ENCODE measurements at regions not wholly inside any gene's neighbourhood (a gene's known extent, or its start where the extent isn't known, plus 50 kb on each side); places are given as distances from the start of the nearest gene placed in this dataset.
"Not testable (repeated sequence)": the region's sequence is repeated elsewhere in the genome, so short reads cannot be mapped to it uniquely, and the experiment has no call there.

GRCh38 chr10:38209332-38209731, 115.2 kb downstream of the ZNF37A start:
- Histone ChIP-seq H3K9me3 (replicated peaks in 1 of 11) (peaks cover 0 to 7% (median 0%) of the 10 kb centered on the region in 11 experiments; a peak in 5 of 22 replicates), H3K36me3 (no peaks in the 10 kb centered on the region), H3K4me2 (no peak overlapping the region), H3K4me3 (no peak overlapping the region), H3K9ac (no peak overlapping the region), H3K27ac (no peak overlapping the region), H4K20me1 (no peaks in the 10 kb centered on the region), H3K4me1 (no peaks in the 10 kb centered on the region), H3K27me3 (no peaks in the 10 kb centered on the region)
- 0 out of 22 replicates have a peak, but pooled peaks of 1 of the 11 experiments have one; percentile 36 for TF ChIP-seq Cebpa-rat (IDR thresholded peaks at IDR 0.05)

DNA sequence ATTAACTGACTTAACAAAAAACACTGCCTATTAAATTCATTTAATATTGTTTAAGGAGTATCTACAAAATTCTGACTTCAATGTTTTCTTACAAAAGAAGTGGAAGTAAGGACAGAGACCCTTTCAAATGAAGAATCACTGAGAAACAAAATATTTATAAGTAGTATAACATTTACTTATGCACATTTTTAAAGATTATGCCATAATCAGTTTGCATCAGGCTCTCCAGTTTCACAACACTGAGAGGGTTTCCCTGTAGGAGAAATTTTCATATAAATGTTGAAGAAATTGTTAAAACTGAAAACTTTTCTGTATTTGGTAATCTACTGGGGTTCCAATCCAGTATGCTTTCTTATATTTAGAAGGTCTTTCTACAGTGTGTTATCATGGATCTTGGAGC, 115.6 kb downstream of the ZNF37A start:
- not testable (repeated sequence) for H4K20me1 ChIP-seq; H3K9ac ChIP-seq; H3K4me2 ChIP-seq; H3K36me3 ChIP-seq; H3K4me3 ChIP-seq; H3K9me3 ChIP-seq (replicated peaks in 1 of 11); H3K4me1 ChIP-seq; H3K27ac ChIP-seq; H3K27me3 ChIP-seq

DNA sequence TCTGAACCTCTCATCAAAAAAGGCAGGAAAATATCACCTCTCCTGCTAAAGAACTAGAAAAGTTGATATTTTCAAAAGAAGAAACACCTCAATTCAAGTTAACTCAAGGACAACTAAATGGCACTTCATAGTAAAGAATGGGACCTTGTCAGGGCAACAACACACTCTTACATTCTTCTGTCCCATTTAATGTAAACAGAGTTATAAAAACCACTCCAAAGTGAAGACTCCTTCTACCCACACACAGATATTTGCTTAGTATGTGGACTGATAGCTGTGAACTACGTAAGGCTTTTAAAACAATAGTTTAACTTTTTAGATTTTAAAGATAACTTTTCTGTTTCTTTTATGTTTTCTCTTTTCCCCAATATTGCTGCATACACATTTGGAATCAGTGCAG, 118.3 kb downstream of the ZNF37A start:
- no peaks in the 10 kb centered on the region for H4K20me1 ChIP-seq
- H3K36me3 ChIP-seq = no peaks in the 10 kb centered on the region
- no peaks in the 10 kb centered on the region for H3K4me1 ChIP-seq
- 0 out of 22 replicates have a peak, but pooled peaks cover 0 to 7% (median 0%) of the 10 kb centered on the region in 11 experiments for H3K9me3 ChIP-seq (replicated peaks in 1 of 11)
- H3K9ac ChIP-seq = no peak overlapping the region
- H3K27me3 ChIP-seq = no peaks in the 10 kb centered on the region
- no peak for TF ChIP-seq Cebpa-rat (IDR thresholded peaks at IDR 0.05)
- H3K27ac ChIP-seq = no peak overlapping the region
- H3K4me3 ChIP-seq = no peak overlapping the region
- no peak overlapping the region for H3K4me2 ChIP-seq

DNA sequence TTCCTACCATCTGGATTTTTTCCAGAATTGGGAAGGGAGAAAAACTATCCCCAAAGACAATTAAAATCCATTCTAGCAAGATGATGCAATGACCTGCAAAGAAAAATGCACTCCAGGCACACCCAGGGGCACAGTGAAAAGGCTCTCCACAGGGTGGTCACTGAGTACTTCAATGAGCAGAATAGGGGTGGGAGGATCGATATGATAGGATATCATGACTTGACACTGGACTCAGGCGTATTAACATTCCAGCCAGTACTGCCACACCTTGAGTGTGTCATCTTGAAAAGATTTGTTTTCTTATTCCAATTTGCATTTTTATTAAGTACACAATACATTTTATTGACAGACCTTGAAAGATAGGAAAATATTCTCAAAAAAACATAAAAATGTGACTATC, 132.2 kb downstream of the ZNF37A start:
- peaks cover 8 to 23% (median 17%) of the 10 kb centered on the region in 11 experiments; a peak in 17 of 22 replicates for H3K9me3 ChIP-seq (replicated peaks in 1 of 11)
- TF ChIP-seq Cebpa-rat (IDR thresholded peaks at IDR 0.05) = no peak

GRCh38 chr10:38228394-38228793, 134.3 kb downstream of the ZNF37A start:
- no peaks in the 10 kb centered on the region for H4K20me1 ChIP-seq
- H3K9me3 ChIP-seq (replicated peaks in 1 of 11) = peaks cover 8 to 23% (median 17%) of the 10 kb centered on the region in 11 experiments; a peak in 17 of 22 replicates
- TF ChIP-seq Cebpa-rat (IDR thresholded peaks at IDR 0.05) = no peak
- no peak overlapping the region for H3K27ac ChIP-seq
- no peak overlapping the region for H3K4me3 ChIP-seq
- no peaks in the 10 kb centered on the region for H3K36me3 ChIP-seq
- no peak overlapping the region for H3K4me2 ChIP-seq
- no peaks in the 10 kb centered on the region for H3K4me1 ChIP-seq
- no peaks in the 10 kb centered on the region for H3K27me3 ChIP-seq
- H3K9ac ChIP-seq = no peak overlapping the region

More for the DNA sequence above, 132.2 kb downstream of the ZNF37A start:
- Histone ChIP-seq H3K36me3 (no peaks in the 10 kb centered on the region), H3K4me1 (no peaks in the 10 kb centered on the region), H4K20me1 (no peaks in the 10 kb centered on the region), H3K27ac (no peak overlapping the region), H3K27me3 (no peaks in the 10 kb centered on the region), H3K9ac (no peak overlapping the region), H3K4me3 (no peak overlapping the region), H3K4me2 (no peak overlapping the region)

DNA sequence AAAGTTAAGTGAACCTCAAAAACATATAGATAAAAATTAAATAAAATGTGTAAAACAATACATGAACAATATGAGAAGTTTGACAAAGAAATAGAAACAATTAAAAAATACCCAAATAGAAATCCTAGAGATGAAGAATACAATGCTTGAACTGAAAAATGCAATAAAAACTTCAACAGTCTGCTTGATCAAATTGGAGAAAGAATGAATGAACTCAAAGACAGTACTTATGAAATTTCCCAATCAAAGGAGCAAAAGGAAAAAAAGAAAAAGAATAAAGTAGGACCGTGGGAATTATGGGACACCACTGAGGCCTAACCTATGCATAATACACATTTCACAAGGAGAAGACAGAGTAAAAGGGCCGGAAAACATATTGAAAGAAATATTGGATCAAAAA, 144.3 kb downstream of the ZNF37A start:
- H3K9ac ChIP-seq = not testable (repeated sequence)
- H3K9me3 ChIP-seq (replicated peaks in 1 of 11) = peaks cover 10 to 16% (median 13%) of the 10 kb centered on the region in 11 experiments; a peak in 17 of 22 replicates

GRCh38 chr10:38242061-38242649, 148.0 kb downstream of the ZNF37A start:
- not testable (repeated sequence) for H3K27ac ChIP-seq, H4K20me1 ChIP-seq

More for the DNA sequence above, 144.3 kb downstream of the ZNF37A start:
- H3K4me2 ChIP-seq, H3K4me3 ChIP-seq, H3K36me3 ChIP-seq, H3K27ac ChIP-seq, H3K4me1 ChIP-seq, H4K20me1 ChIP-seq, H3K27me3 ChIP-seq: not testable (repeated sequence)

DNA sequence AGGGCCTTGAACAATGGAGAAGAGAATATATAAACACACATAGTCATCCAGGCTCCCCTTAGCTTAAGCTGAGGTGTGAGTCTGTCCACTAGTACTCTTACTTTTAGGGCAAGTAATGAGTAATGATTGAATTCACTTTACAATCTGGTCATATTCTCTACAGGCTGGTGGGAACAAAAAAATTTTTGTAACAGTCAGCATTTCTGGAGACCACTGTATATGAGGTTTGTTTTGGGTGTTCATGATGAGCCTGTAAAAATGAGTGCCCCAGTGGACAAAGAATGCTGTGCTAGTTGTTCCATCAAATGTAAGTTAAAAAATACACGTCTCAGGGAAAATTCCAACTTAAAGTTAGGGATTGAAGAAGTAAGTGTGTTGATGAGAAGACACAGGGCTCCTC, 154.0 kb downstream of the ZNF37A start:
- not testable (repeated sequence) for H3K9ac ChIP-seq, H3K36me3 ChIP-seq, H3K4me3 ChIP-seq, H3K27ac ChIP-seq, H4K20me1 ChIP-seq, H3K4me2 ChIP-seq, H3K4me1 ChIP-seq, H3K27me3 ChIP-seq
- H3K9me3 ChIP-seq (replicated peaks in 1 of 11) = peaks cover 0 to 14% (median 10%) of the 10 kb centered on the region in 11 experiments; a peak in 11 of 22 replicates

More at GRCh38 chr10:38242061-38242649, 148.0 kb downstream of the ZNF37A start:
- Histone ChIP-seq H3K9me3 (replicated peaks in 1 of 11) (peaks cover 10 to 16% (median 13%) of the 10 kb centered on the region in 11 experiments; a peak in 17 of 22 replicates), H3K4me2 (0 out of 22 replicates have a peak overlapping the region, but pooled peaks of 1 of the 11 experiments have one; percentile 32)
- not testable (repeated sequence) for H3K4me1 ChIP-seq, H3K4me3 ChIP-seq, H3K36me3 ChIP-seq, H3K27me3 ChIP-seq, H3K9ac ChIP-seq

DNA sequence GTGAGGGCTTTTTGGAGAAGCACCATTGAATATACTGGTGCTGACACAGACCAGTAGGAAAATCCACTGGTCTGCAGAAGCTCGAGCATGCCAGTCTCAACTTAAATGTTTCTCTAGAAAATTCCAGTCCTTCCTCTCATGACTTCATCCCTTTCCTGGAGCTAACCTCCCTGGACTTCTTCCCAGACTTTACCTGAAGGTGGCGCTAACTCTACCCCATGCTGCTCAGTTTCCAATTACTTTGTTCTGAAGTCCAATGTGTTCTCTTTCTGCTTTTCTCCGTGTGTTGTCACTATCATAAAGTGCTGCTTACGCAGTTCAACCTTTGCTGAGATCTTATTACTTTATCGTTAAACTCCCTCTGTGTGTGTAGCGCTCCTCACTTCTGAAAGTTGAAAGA, 158.4 kb downstream of the ZNF37A start:
- not testable (repeated sequence) for H3K36me3 ChIP-seq, H4K20me1 ChIP-seq, H3K4me1 ChIP-seq, H3K9ac ChIP-seq, H3K27me3 ChIP-seq, H3K4me2 ChIP-seq, H3K4me3 ChIP-seq, H3K27ac ChIP-seq
- peaks cover 0 to 14% (median 10%) of the 10 kb centered on the region in 11 experiments; a peak in 11 of 22 replicates for H3K9me3 ChIP-seq (replicated peaks in 1 of 11)

DNA sequence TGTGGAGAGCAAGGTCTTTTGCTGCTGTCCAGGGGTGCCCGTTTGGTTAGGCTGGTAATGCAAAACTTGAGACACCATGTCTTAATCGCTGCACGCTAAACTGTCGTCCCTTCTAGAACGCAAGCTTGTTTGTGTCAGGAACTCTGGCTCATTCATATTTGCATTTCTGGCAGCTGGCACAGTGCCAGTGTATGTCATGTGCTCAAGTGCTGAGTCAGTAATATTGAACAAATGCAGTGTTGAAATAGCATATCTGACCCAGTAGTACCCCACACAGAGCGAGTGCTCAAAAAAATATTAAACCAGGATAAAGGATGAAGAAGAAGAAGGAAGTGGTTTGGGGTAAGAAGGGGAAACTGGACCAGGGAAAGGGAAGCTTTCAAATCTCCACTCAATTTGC, 173.4 kb downstream of the ZNF37A start:
- H3K27me3 ChIP-seq; H3K9ac ChIP-seq; H4K20me1 ChIP-seq; H3K9me3 ChIP-seq (replicated peaks in 1 of 11); H3K4me3 ChIP-seq; H3K36me3 ChIP-seq: not testable (repeated sequence)
- H3K27ac ChIP-seq = peak overlapping the region in 4 of 11 experiments; percentile 20 to 49 (median 38); a peak in 6 of 22 replicates
- H3K4me1 ChIP-seq = peaks cover 0 to 27% (median 0%) of the 10 kb centered on the region in 10 experiments; a peak in 7 of 20 replicates
- H3K4me2 ChIP-seq = peak overlapping the region in 3 of 11 experiments; percentile 47 to 71 (median 67); a peak in 6 of 22 replicates

DNA sequence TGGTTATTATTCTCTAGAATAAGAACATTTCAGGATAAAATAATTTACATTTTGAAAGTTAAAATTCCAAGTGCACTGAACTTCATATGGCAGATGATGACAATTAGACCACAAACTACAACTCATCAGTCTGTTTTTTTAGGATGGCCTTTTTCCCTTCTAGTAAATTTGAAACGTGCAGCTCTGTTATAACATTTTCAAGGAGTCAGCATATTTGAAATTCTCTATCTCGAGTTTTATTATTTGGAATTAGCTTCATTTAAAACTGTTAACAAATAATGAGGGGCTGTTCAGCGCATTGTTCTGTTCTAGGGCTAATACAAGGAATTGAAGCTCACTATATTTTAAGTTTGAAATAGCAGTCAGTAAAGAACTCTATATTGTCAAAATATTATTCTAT, 176.9 kb downstream of the ZNF37A start:
- H3K4me1 ChIP-seq = peaks cover 0 to 27% (median 0%) of the 10 kb centered on the region in 10 experiments; a peak in 7 of 20 replicates
- not testable (repeated sequence) for H4K20me1 ChIP-seq; H3K9me3 ChIP-seq (replicated peaks in 1 of 11); H3K4me3 ChIP-seq; H3K9ac ChIP-seq; H3K4me2 ChIP-seq; H3K27me3 ChIP-seq; H3K27ac ChIP-seq; H3K36me3 ChIP-seq

- H3K36me3 ChIP-seq, H3K4me1 ChIP-seq, H3K9ac ChIP-seq, H3K27ac ChIP-seq, H3K4me3 ChIP-seq, H3K4me2 ChIP-seq, H4K20me1 ChIP-seq, H3K27me3 ChIP-seq: not testable (repeated sequence)
- H3K9me3 ChIP-seq (replicated peaks in 1 of 11) = peaks cover 0 to 13% (median 0%) of the 10 kb centered on the region in 11 experiments; a peak in 6 of 22 replicates
Measured at GRCh38 chr10:38274879-38275278, 180.7 kb downstream of the ZNF37A start.

DNA sequence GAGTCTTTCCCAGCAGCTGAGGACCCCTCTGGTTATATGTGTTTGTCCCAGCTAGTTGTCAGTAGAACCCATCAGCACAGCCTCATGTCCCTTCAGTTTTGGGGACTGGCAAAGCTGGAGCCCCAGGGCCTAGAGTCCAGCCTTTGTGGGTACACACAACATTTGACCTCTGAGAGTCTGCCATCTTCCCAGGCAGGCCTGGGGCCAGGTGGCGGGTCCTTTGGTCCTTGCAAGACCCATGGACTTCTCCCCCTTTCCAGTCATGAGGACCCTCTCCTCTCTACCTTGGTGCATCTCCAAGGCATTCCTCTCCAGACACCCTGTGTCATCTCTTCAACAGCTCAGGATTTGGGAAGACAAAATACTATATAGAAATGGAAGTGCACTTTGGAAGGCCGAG, 198.4 kb downstream of the ZNF37A start:
- H3K9me3 ChIP-seq (replicated peaks in 1 of 11); H3K4me3 ChIP-seq; H3K27me3 ChIP-seq; H3K9ac ChIP-seq; H3K4me2 ChIP-seq; H3K4me1 ChIP-seq; H3K27ac ChIP-seq; H3K36me3 ChIP-seq; H4K20me1 ChIP-seq: not testable (repeated sequence)

DNA sequence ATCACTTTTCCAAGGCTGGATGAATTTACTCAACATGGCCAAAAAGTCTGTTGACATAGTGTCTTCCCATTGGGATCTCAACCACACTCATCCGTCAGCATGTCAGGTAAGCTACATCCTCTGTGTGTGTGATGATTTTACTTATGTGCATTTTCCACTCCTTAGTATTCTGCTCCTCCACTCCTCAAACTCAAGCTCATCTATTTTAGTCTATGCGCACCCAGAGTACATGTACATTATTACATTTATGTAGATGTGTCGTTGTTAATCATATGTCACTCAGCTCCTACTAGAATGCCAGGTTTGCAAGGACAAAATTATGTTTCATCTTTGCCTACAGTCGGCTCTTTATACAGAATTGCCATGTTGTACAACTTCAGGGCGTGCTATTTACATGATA, 216.0 kb downstream of the ZNF37A start:
- not testable (repeated sequence) for H3K9ac ChIP-seq; H3K4me2 ChIP-seq; H3K27ac ChIP-seq; H3K9me3 ChIP-seq (replicated peaks in 1 of 11); H3K4me1 ChIP-seq; H3K4me3 ChIP-seq; H4K20me1 ChIP-seq; H3K36me3 ChIP-seq; H3K27me3 ChIP-seq

All from BLaER1 treated with 17β-estradiol and CSF1 and Interleukin-3, amounts not matched to agents 10 nM and 100 nM (cell line).